ENCODE measurements at regions not wholly inside any gene's neighbourhood (a gene's known extent, or its start where the extent isn't known, plus 50 kb on each side); places are given as distances from the start of the nearest gene placed in this dataset.

GRCh38 chr2:120890566-120891360 is 155.1 kb downstream of the GLI2 start:
- no peaks in the 10 kb centered on the region for H3K4me1 Mint-ChIP-seq
- no peak overlapping the region for H3K4me3 Mint-ChIP-seq
- no peaks in the 10 kb centered on the region for H3K27me3 Mint-ChIP-seq
- no peak overlapping the region for H3K27ac Mint-ChIP-seq
- no peaks in the 10 kb centered on the region for H3K36me3 Mint-ChIP-seq (ENCODE audit: low read depth)
- no peak for ATAC-seq (replicated peaks)
- H3K9me3 Mint-ChIP-seq: no peaks in the 10 kb centered on the region

- no peak for ATAC-seq (replicated peaks)
- Mint-ChIP-seq H3K4me3 (no peak overlapping the region), H3K36me3 (ENCODE audit: low read depth) (no peaks in the 10 kb centered on the region), H3K4me1 (no peaks in the 10 kb centered on the region), H3K27me3 (no peaks in the 10 kb centered on the region), H3K9me3 (no peaks in the 10 kb centered on the region), H3K27ac (no peak overlapping the region)
These were observed 156.8 kb downstream of the GLI2 start for GRCh38 chr2:120892271-120892966.

GRCh38 chr2:120892967-120893667 is 157.4 kb downstream of the GLI2 start:
- Mint-ChIP-seq H3K9me3 (no peaks in the 10 kb centered on the region), H3K4me3 (no peak overlapping the region), H3K4me1 (no peaks in the 10 kb centered on the region), H3K27me3 (no peaks in the 10 kb centered on the region), H3K27ac (no peak overlapping the region), H3K36me3 (ENCODE audit: low read depth) (no peaks in the 10 kb centered on the region)
- no peak for ATAC-seq (replicated peaks)

- no peaks in the 10 kb centered on the region for H3K4me1 Mint-ChIP-seq
- no peak overlapping the region for H3K27ac Mint-ChIP-seq
- no peaks in the 10 kb centered on the region for H3K9me3 Mint-ChIP-seq
- H3K27me3 Mint-ChIP-seq: no peaks in the 10 kb centered on the region
- no peak for ATAC-seq (replicated peaks)
- no peak overlapping the region for H3K4me3 Mint-ChIP-seq
- no peaks in the 10 kb centered on the region for H3K36me3 Mint-ChIP-seq (ENCODE audit: low read depth)
These were observed 158.3 kb downstream of the GLI2 start for GRCh38 chr2:120893811-120894584.

- Mint-ChIP-seq H3K9me3 (no peaks in the 10 kb centered on the region), H3K4me1 (no peaks in the 10 kb centered on the region), H3K4me3 (no peak overlapping the region), H3K27ac (no peak overlapping the region), H3K27me3 (no peaks in the 10 kb centered on the region), H3K36me3 (ENCODE audit: low read depth) (no peaks in the 10 kb centered on the region)
- ATAC-seq (replicated peaks): no peak
These were observed 159.3 kb downstream of the GLI2 start for GRCh38 chr2:120894966-120895365.

- no peak for ATAC-seq (replicated peaks)
- Mint-ChIP-seq H3K9me3 (no peaks in the 10 kb centered on the region), H3K27me3 (no peaks in the 10 kb centered on the region), H3K4me1 (no peaks in the 10 kb centered on the region), H3K27ac (no peak overlapping the region), H3K4me3 (no peak overlapping the region), H3K36me3 (ENCODE audit: low read depth) (no peaks in the 10 kb centered on the region)
These were observed 160.5 kb downstream of the GLI2 start for GRCh38 chr2:120896126-120896525.

- Mint-ChIP-seq H3K36me3 (ENCODE audit: low read depth) (no peaks in the 10 kb centered on the region), H3K27ac (no peak overlapping the region), H3K9me3 (no peaks in the 10 kb centered on the region), H3K4me1 (no peaks in the 10 kb centered on the region), H3K27me3 (no peaks in the 10 kb centered on the region), H3K4me3 (no peak overlapping the region)
- no peak for ATAC-seq (replicated peaks)
These were observed 161.2 kb downstream of the GLI2 start for GRCh38 chr2:120896901-120897300.

GRCh38 chr2:120897399-120897798 is 161.7 kb downstream of the GLI2 start:
- ATAC-seq (replicated peaks): no peak
- Mint-ChIP-seq H3K36me3 (ENCODE audit: low read depth) (no peaks in the 10 kb centered on the region), H3K9me3 (no peaks in the 10 kb centered on the region), H3K4me1 (no peaks in the 10 kb centered on the region), H3K27ac (no peak overlapping the region), H3K27me3 (peaks cover 3% of the 10 kb centered on the region), H3K4me3 (no peak overlapping the region)

- no peak for ATAC-seq (replicated peaks)
- Mint-ChIP-seq H3K9me3 (no peaks in the 10 kb centered on the region), H3K4me1 (no peaks in the 10 kb centered on the region), H3K4me3 (no peak overlapping the region), H3K27ac (no peak overlapping the region), H3K27me3 (peaks cover 3% of the 10 kb centered on the region), H3K36me3 (ENCODE audit: low read depth) (no peaks in the 10 kb centered on the region)
These were observed 162.8 kb downstream of the GLI2 start for GRCh38 chr2:120898496-120898895.

- Mint-ChIP-seq H3K4me3 (no peak overlapping the region), H3K4me1 (no peaks in the 10 kb centered on the region), H3K36me3 (ENCODE audit: low read depth) (no peaks in the 10 kb centered on the region), H3K27ac (no peak overlapping the region), H3K27me3 (peaks cover 3% of the 10 kb centered on the region), H3K9me3 (no peaks in the 10 kb centered on the region)
- ATAC-seq (replicated peaks): no peak
These were observed 163.5 kb downstream of the GLI2 start for GRCh38 chr2:120898961-120899750.

GRCh38 chr2:120899771-120900170 is 164.1 kb downstream of the GLI2 start:
- no peaks in the 10 kb centered on the region for H3K36me3 Mint-ChIP-seq (ENCODE audit: low read depth)
- H3K4me3 Mint-ChIP-seq: no peak overlapping the region
- no peak overlapping the region for H3K27ac Mint-ChIP-seq
- no peaks in the 10 kb centered on the region for H3K4me1 Mint-ChIP-seq
- peaks cover 3% of the 10 kb centered on the region for H3K27me3 Mint-ChIP-seq
- ATAC-seq (replicated peaks): no peak
- no peaks in the 10 kb centered on the region for H3K9me3 Mint-ChIP-seq

GRCh38 chr2:120901201-120901600 is 165.5 kb downstream of the GLI2 start:
- no peak overlapping the region for H3K4me3 Mint-ChIP-seq
- H3K9me3 Mint-ChIP-seq: no peaks in the 10 kb centered on the region
- no peaks in the 10 kb centered on the region for H3K36me3 Mint-ChIP-seq (ENCODE audit: low read depth)
- peaks cover 3% of the 10 kb centered on the region for H3K27me3 Mint-ChIP-seq
- H3K27ac Mint-ChIP-seq: no peak overlapping the region
- no peak for ATAC-seq (replicated peaks)
- no peaks in the 10 kb centered on the region for H3K4me1 Mint-ChIP-seq

- H3K9me3 Mint-ChIP-seq: no peaks in the 10 kb centered on the region
- H3K36me3 Mint-ChIP-seq (ENCODE audit: low read depth): no peaks in the 10 kb centered on the region
- H3K4me3 Mint-ChIP-seq: no peak overlapping the region
- ATAC-seq (replicated peaks): no peak
- H3K4me1 Mint-ChIP-seq: no peaks in the 10 kb centered on the region
- H3K27ac Mint-ChIP-seq: no peak overlapping the region
- peaks cover 3% of the 10 kb centered on the region for H3K27me3 Mint-ChIP-seq
These were observed 166.9 kb downstream of the GLI2 start for GRCh38 chr2:120902592-120902991.

- H3K4me1 Mint-ChIP-seq: no peaks in the 10 kb centered on the region
- no peaks in the 10 kb centered on the region for H3K36me3 Mint-ChIP-seq (ENCODE audit: low read depth)
- no peak overlapping the region for H3K27ac Mint-ChIP-seq
- H3K9me3 Mint-ChIP-seq: no peaks in the 10 kb centered on the region
- no peak for ATAC-seq (replicated peaks)
- peaks cover 3% of the 10 kb centered on the region for H3K27me3 Mint-ChIP-seq
- no peak overlapping the region for H3K4me3 Mint-ChIP-seq
These were observed 168.7 kb downstream of the GLI2 start for GRCh38 chr2:120904379-120904778.

All from activated T-helper 17 cell treated with anti-CD3 and anti-CD28 coated beads, Interleukin-2, amount 50 U/mL, for 72 hours (primary cell).